ENCODE measurements at regions not wholly inside any gene's neighbourhood (a gene's known extent, or its start where the extent isn't known, plus 50 kb on each side); places are given as distances from the start of the nearest gene placed in this dataset. TPM values are rescaled to one million over a fixed set of nuclear protein-coding genes. Genes with fewer than 3 reads are reported as not detected.

Small RNA genes lying in the stretch of these regions (small RNA-seq; reads per million reads assigned to genes)
- not detected for gene AC116562.3 (ENCODE audit: low replicate concordance)

All from temporal lobe (tissue), 1 donor.